ENCODE measurements at regions not wholly inside any gene's neighbourhood (a gene's known extent, or its start where the extent isn't known, plus 50 kb on each side); places are given as distances from the start of the nearest gene placed in this dataset.
"Not testable (repeated sequence)": the region's sequence is repeated elsewhere in the genome, so short reads cannot be mapped to it uniquely, and the experiment has no call there.

DNA sequence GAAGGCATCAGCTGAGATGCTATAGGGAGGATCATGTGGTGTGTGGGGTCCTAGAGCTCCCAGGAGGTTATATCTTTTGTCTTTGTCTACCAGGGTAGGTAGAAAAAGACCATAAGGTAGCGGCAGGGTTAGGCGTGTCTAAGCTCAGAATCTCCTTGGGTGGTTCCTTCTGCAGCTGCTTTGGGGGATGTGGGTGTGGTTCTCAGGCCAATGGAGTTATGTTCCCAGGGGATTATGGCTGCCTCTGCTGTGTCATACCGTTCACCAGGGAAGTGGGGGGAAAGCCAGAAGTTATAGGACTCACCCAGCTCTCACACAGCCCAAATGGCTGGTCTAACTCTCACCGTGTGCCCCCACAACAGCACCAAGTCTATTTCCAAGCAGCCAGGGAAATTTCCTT is 107.4 kb upstream of the ADGRB3 start:
- TF ChIP-seq, protein P1, sequence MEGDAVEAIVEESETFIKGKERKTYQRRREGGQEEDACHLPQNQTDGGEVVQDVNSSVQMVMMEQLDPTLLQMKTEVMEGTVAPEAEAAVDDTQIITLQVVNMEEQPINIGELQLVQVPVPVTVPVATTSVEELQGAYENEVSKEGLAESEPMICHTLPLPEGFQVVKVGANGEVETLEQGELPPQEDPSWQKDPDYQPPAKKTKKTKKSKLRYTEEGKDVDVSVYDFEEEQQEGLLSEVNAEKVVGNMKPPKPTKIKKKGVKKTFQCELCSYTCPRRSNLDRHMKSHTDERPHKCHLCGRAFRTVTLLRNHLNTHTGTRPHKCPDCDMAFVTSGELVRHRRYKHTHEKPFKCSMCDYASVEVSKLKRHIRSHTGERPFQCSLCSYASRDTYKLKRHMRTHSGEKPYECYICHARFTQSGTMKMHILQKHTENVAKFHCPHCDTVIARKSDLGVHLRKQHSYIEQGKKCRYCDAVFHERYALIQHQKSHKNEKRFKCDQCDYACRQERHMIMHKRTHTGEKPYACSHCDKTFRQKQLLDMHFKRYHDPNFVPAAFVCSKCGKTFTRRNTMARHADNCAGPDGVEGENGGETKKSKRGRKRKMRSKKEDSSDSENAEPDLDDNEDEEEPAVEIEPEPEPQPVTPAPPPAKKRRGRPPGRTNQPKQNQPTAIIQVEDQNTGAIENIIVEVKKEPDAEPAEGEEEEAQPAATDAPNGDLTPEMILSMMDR (IDR thresholded peaks at IDR 0.05) = no peak
- TF ChIP-seq POLR2A (IDR thresholded peaks at IDR 0.05) = no peak
- no peak for TF ChIP-seq POLR2AphosphoS5 (IDR thresholded peaks at IDR 0.05)
- no peak for TF ChIP-seq EP300 (IDR thresholded peaks at IDR 0.05; ENCODE audit: low read depth)
- H3K4me3 ChIP-seq = no peak overlapping the region
- H3K4me1 ChIP-seq = no peaks in the 10 kb centered on the region
- H3K27me3 ChIP-seq = no peaks in the 10 kb centered on the region
- H3K9me3 ChIP-seq = no peaks in the 10 kb centered on the region
- no peak for DNase-seq
- intact Hi-C loops (cut with DNase I; ENCODE audit: low total_unique reads) = no loop called here
- H3K36me3 ChIP-seq = no peaks in the 10 kb centered on the region
- in situ Hi-C loops (cut with MboI; ENCODE audit: low pct_ligation_motif_present in 1 of 4, low pct_unique_long_range_greater_than_20kb in 1 of 4, low sequenced_read_pairs in 3 of 4) = no loop called here
- WGBS, 2 donors (ENCODE audit: low coverage in 1 of 2) = 82 to 100% methylated on average over 1 to 4 of the region's 4 CpGs
- no peak overlapping the region for H3K27ac ChIP-seq

GRCh38 chr6:68506911-68507310 is 128.2 kb upstream of the ADGRB3 start:
- TF ChIP-seq POLR2AphosphoS5 (IDR thresholded peaks at IDR 0.05) = no peak
- no peak for TF ChIP-seq POLR2A (IDR thresholded peaks at IDR 0.05)
- no peak for TF ChIP-seq EP300 (IDR thresholded peaks at IDR 0.05; ENCODE audit: low read depth)
- TF ChIP-seq, protein P1 (IDR thresholded peaks at IDR 0.05) = no peak
- no peaks in the 10 kb centered on the region for H3K36me3 ChIP-seq
- H3K4me1 ChIP-seq = no peaks in the 10 kb centered on the region
- WGBS, 2 donors (ENCODE audit: low coverage in 1 of 2) = 77 to 85% methylated on average over 6 of the region's 6 CpGs
- H3K4me3 ChIP-seq = no peak overlapping the region
- intact Hi-C loops (cut with DNase I; ENCODE audit: low total_unique reads) = no loop called here
- H3K27me3 ChIP-seq = no peaks in the 10 kb centered on the region
- no peak overlapping the region for H3K27ac ChIP-seq
- in situ Hi-C loops (cut with MboI; ENCODE audit: low pct_ligation_motif_present in 1 of 4, low pct_unique_long_range_greater_than_20kb in 1 of 4, low sequenced_read_pairs in 3 of 4) = no loop called here
- no peaks in the 10 kb centered on the region for H3K9me3 ChIP-seq
- DNase-seq = no peak

- H3K27ac ChIP-seq = no peak overlapping the region
- H3K4me1 ChIP-seq = no peaks in the 10 kb centered on the region
- H3K4me3 ChIP-seq = no peak overlapping the region
- intact Hi-C loops (cut with DNase I; ENCODE audit: low total_unique reads) (no loop called here), in situ Hi-C loops (cut with MboI; ENCODE audit: low pct_ligation_motif_present in 1 of 4, low pct_unique_long_range_greater_than_20kb in 1 of 4, low sequenced_read_pairs in 3 of 4) (no loop called here)
- WGBS, 2 donors (ENCODE audit: low coverage in 1 of 2) = 88% methylated on average over 1 of the region's 1 CpG; no CpG with 5 or more reads in 1 of the 2 donors
- TF ChIP-seq, protein P1 (IDR thresholded peaks at IDR 0.05) = no peak
- no peak for TF ChIP-seq POLR2A (IDR thresholded peaks at IDR 0.05)
- TF ChIP-seq POLR2AphosphoS5 (IDR thresholded peaks at IDR 0.05) = no peak
- TF ChIP-seq EP300 (IDR thresholded peaks at IDR 0.05; ENCODE audit: low read depth) = no peak
- no peak for DNase-seq
- no peaks in the 10 kb centered on the region for H3K9me3 ChIP-seq
- no peaks in the 10 kb centered on the region for H3K36me3 ChIP-seq
- H3K27me3 ChIP-seq = no peaks in the 10 kb centered on the region
These were observed 132.1 kb upstream of the ADGRB3 start for GRCh38 chr6:68502946-68503345.

- Histone ChIP-seq H3K36me3 (no peaks in the 10 kb centered on the region), H3K4me1 (no peaks in the 10 kb centered on the region), H3K9me3 (no peaks in the 10 kb centered on the region), H3K27ac (no peak overlapping the region), H3K27me3 (no peaks in the 10 kb centered on the region), H3K4me3 (no peak overlapping the region)
- TF ChIP-seq, protein P1 (IDR thresholded peaks at IDR 0.05) = no peak
- no peak for TF ChIP-seq POLR2AphosphoS5 (IDR thresholded peaks at IDR 0.05)
- no peak for TF ChIP-seq POLR2A (IDR thresholded peaks at IDR 0.05)
- TF ChIP-seq EP300 (IDR thresholded peaks at IDR 0.05; ENCODE audit: low read depth) = no peak
- intact Hi-C loops (cut with DNase I; ENCODE audit: low total_unique reads) (no loop called here), in situ Hi-C loops (cut with MboI; ENCODE audit: low pct_ligation_motif_present in 1 of 4, low pct_unique_long_range_greater_than_20kb in 1 of 4, low sequenced_read_pairs in 3 of 4) (no loop called here)
- WGBS, 2 donors (ENCODE audit: low coverage in 1 of 2) = 50 to 64% methylated on average over 1 of the region's 1 CpG
- DNase-seq = no peak
These were observed 137.2 kb upstream of the ADGRB3 start for GRCh38 chr6:68497927-68498326.

- in situ Hi-C loops (cut with MboI; ENCODE audit: low pct_ligation_motif_present in 1 of 4, low pct_unique_long_range_greater_than_20kb in 1 of 4, low sequenced_read_pairs in 3 of 4); H3K4me1 ChIP-seq; H3K27ac ChIP-seq; H3K27me3 ChIP-seq; intact Hi-C loops (cut with DNase I; ENCODE audit: low total_unique reads); H3K36me3 ChIP-seq; H3K4me3 ChIP-seq; H3K9me3 ChIP-seq; DNase-seq: not testable (repeated sequence)
- WGBS, 2 donors (ENCODE audit: low coverage in 1 of 2) = 91% methylated on average over 3 of the region's 3 CpGs; no CpG with 5 or more reads in 1 of the 2 donors
These were observed 140.2 kb upstream of the ADGRB3 start for GRCh38 chr6:68494880-68495279.
